ENCODE measurements at regions not wholly inside any gene's neighbourhood (a gene's known extent, or its start where the extent isn't known, plus 50 kb on each side); places are given as distances from the start of the nearest gene placed in this dataset.

GRCh38 chr10:78953799-78954297 is 114.9 kb upstream of the ZMIZ1 start:
- TF ChIP-seq CTCF (IDR thresholded peaks at IDR 0.05): no peak
- H3K9me3 ChIP-seq: no peaks in the 10 kb centered on the region
- no peaks in the 10 kb centered on the region for H3K4me1 ChIP-seq (ENCODE audit: control insufficient read depth in 1 of 2, low read depth in 2 of 2)
- no peak overlapping the region for H3K27ac ChIP-seq
- DNase-seq (ENCODE audit: low spot score): no peak
- no peaks in the 10 kb centered on the region for H3K27me3 ChIP-seq (replicated peaks; ENCODE audit: insufficient read depth)
- ATAC-seq (ENCODE audit: insufficient number of reproducible peaks, low FRiP score, low read depth): no peak
- no peak overlapping the region for H3K4me3 ChIP-seq
- no peaks in the 10 kb centered on the region for H3K36me3 ChIP-seq

GRCh38 chr10:78954689-78955088 is 114.1 kb upstream of the ZMIZ1 start:
- H3K36me3 ChIP-seq: no peaks in the 10 kb centered on the region
- no peak for TF ChIP-seq CTCF (IDR thresholded peaks at IDR 0.05)
- H3K9me3 ChIP-seq: no peaks in the 10 kb centered on the region
- DNase-seq (ENCODE audit: low spot score): no peak
- ATAC-seq (ENCODE audit: insufficient number of reproducible peaks, low FRiP score, low read depth): no peak
- no peak overlapping the region for H3K27ac ChIP-seq
- H3K4me3 ChIP-seq: no peak overlapping the region
- H3K27me3 ChIP-seq (replicated peaks; ENCODE audit: insufficient read depth): no peaks in the 10 kb centered on the region
- peaks cover 0 to under 1% of the 10 kb centered on the region in 2 donors for H3K4me1 ChIP-seq (ENCODE audit: control insufficient read depth in 1 of 2, low read depth in 2 of 2)

- no peak for ATAC-seq (ENCODE audit: insufficient number of reproducible peaks, low FRiP score, low read depth)
- peaks cover 4 to 6% of the 10 kb centered on the region in 2 donors for H3K4me1 ChIP-seq (ENCODE audit: control insufficient read depth in 1 of 2, low read depth in 2 of 2)
- H3K4me3 ChIP-seq: no peak overlapping the region
- no peaks in the 10 kb centered on the region for H3K27me3 ChIP-seq (replicated peaks; ENCODE audit: insufficient read depth)
- H3K9me3 ChIP-seq: no peaks in the 10 kb centered on the region
- no peak overlapping the region for H3K27ac ChIP-seq
- H3K36me3 ChIP-seq: no peaks in the 10 kb centered on the region
- no peak for DNase-seq (ENCODE audit: low spot score)
- TF ChIP-seq CTCF (IDR thresholded peaks at IDR 0.05): no peak
These were observed 113.6 kb upstream of the ZMIZ1 start for GRCh38 chr10:78955206-78955605.

- H3K27me3 ChIP-seq (replicated peaks; ENCODE audit: insufficient read depth): no peaks in the 10 kb centered on the region
- H3K9me3 ChIP-seq: no peaks in the 10 kb centered on the region
- H3K4me3 ChIP-seq: no peak overlapping the region
- ATAC-seq (ENCODE audit: insufficient number of reproducible peaks, low FRiP score, low read depth) (no peak), DNase-seq (ENCODE audit: low spot score) (no peak)
- TF ChIP-seq CTCF (IDR thresholded peaks at IDR 0.05): no peak
- H3K27ac ChIP-seq: no peak overlapping the region
- peaks cover 12 to 17% of the 10 kb centered on the region in 2 donors for H3K4me1 ChIP-seq (ENCODE audit: control insufficient read depth in 1 of 2, low read depth in 2 of 2)
- H3K36me3 ChIP-seq: no peaks in the 10 kb centered on the region
These were observed 112.4 kb upstream of the ZMIZ1 start for GRCh38 chr10:78956391-78956790.

- Histone ChIP-seq H3K27ac (no peak overlapping the region), H3K27me3 (replicated peaks; ENCODE audit: insufficient read depth) (no peaks in the 10 kb centered on the region), H3K36me3 (no peaks in the 10 kb centered on the region), H3K4me1 (ENCODE audit: control insufficient read depth in 1 of 2, low read depth in 2 of 2) (peaks cover 12 to 17% of the 10 kb centered on the region in 2 donors), H3K9me3 (no peaks in the 10 kb centered on the region), H3K4me3 (no peak overlapping the region)
- no peak for ATAC-seq (ENCODE audit: insufficient number of reproducible peaks, low FRiP score, low read depth)
- TF ChIP-seq CTCF (IDR thresholded peaks at IDR 0.05): no peak
- DNase-seq (ENCODE audit: low spot score): no peak
These were observed 111.2 kb upstream of the ZMIZ1 start for GRCh38 chr10:78957471-78958039.

Data from thoracic aorta (tissue), 2 donors.